SK-N-SH treated with all-trans-retinoic acid at 6 μM for 48 hours (cell line): ENCODE measurements at regions not wholly inside any gene's neighbourhood (a gene's known extent, or its start where the extent isn't known, plus 50 kb on each side); places are given as distances from the start of the nearest gene placed in this dataset.

Experiments used
- ATAC-seq: fragments of 200-7000 bp; cut with Tn5 transposase; 3 replicates; pipeline ENCODE4 v1.9.1; 2020; ENCODE audit warnings: mild to moderate bottlenecking, moderate library complexity
- ARNTL ChIP-seq: fragments of 450-650 bp; formaldehyde crosslinking; IDR thresholded peaks from 2 replicates; pipeline ENCODE4 v1.5.0; 2020; ENCODE audit warnings: low read depth, mild to moderate bottlenecking, moderate library complexity, borderline replicate concordance
- BACH2 ChIP-seq: fragments of 250-450 bp; sonication (Bioruptor Pico); IDR thresholded peaks from 2 replicates; pipeline ENCODE4 v1.9.0; 2021; ENCODE audit warnings: mild to moderate bottlenecking, borderline replicate concordance
- CSDC2 ChIP-seq: fragments of 250-450 bp; sonication (Bioruptor Pico); IDR thresholded peaks from 2 replicates; pipeline ENCODE4 v1.5.0; 2020; ENCODE audit warnings: mild to moderate bottlenecking, moderate library complexity
- ESRRG ChIP-seq: fragments of 250-450 bp; sonication (Bioruptor Pico); IDR thresholded peaks from 2 replicates; pipeline ENCODE4 v1.6.1; 2021; ENCODE audit warnings: mild to moderate bottlenecking
- GLIS3 ChIP-seq: fragments of 250-450 bp; sonication (Bioruptor Pico); IDR thresholded peaks from 2 replicates; pipeline ENCODE4 v1.5.0; 2020; ENCODE audit warnings: mild to moderate bottlenecking, moderate library complexity
- ISL1 ChIP-seq: fragments of 250-450 bp; sonication (Bioruptor Pico); IDR thresholded peaks from 2 replicates; pipeline ENCODE4 v2.1.2; 2022; ENCODE audit warnings: mild to moderate bottlenecking, moderate library complexity
- OSR1 ChIP-seq: fragments of 250-450 bp; sonication (Bioruptor Pico); IDR thresholded peaks from 2 replicates; pipeline ENCODE4 v1.8.0; 2022; ENCODE audit warnings: moderate library complexity, mild to moderate bottlenecking, inconsistent platforms
- PPARA ChIP-seq: fragments of 250-450 bp; sonication (Bioruptor Pico); IDR thresholded peaks from 2 replicates; pipeline ENCODE4 v1.5.0; 2020; ENCODE audit warnings: mild to moderate bottlenecking, borderline replicate concordance
- RARB ChIP-seq: fragments of 250-450 bp; sonication (Bioruptor Pico); IDR thresholded peaks from 2 replicates; pipeline ENCODE4 v1.8.0; 2021; ENCODE audit warnings: mild to moderate bottlenecking, moderate library complexity
- SNAI2 ChIP-seq: fragments of 250-450 bp; sonication (Bioruptor Pico); IDR thresholded peaks from 2 replicates; pipeline ENCODE4 v1.5.0; 2020; ENCODE audit warnings: mild to moderate bottlenecking, moderate library complexity
- TCF4 ChIP-seq: fragments of 250-450 bp; sonication (Bioruptor Pico); IDR thresholded peaks from 2 replicates; pipeline ENCODE4 v1.8.0; 2021; ENCODE audit warnings: mild to moderate bottlenecking, moderate library complexity, borderline replicate concordance
- TOX ChIP-seq: fragments of 250-450 bp; sonication (Bioruptor Pico); IDR thresholded peaks from 2 replicates; pipeline ENCODE4 v1.8.0; 2021; ENCODE audit warnings: mild to moderate bottlenecking, moderate library complexity, borderline replicate concordance
- ZC3H10 ChIP-seq: fragments of 250-450 bp; sonication (Bioruptor Pico); IDR thresholded peaks from 2 replicates; pipeline ENCODE4 v1.5.1; 2021; ENCODE audit warnings: mild to moderate bottlenecking, moderate library complexity
- ZFP3 ChIP-seq: fragments of 250-450 bp; sonication (Bioruptor Pico); IDR thresholded peaks from 2 replicates; pipeline ENCODE4 v1.5.0; 2020; ENCODE audit warnings: mild to moderate bottlenecking, moderate library complexity
- ZFP30 ChIP-seq: fragments of 450-650 bp; formaldehyde crosslinking; IDR thresholded peaks from 2 replicates; pipeline ENCODE4 v1.5.0; 2022; ENCODE audit warnings: mild to moderate bottlenecking, moderate library complexity
- ZNF565 ChIP-seq: fragments of 450-650 bp; formaldehyde crosslinking; conservative IDR thresholded peaks from 2 replicates; pipeline ENCODE4 v1.5.0; 2020; ENCODE audit warnings: low read depth, mild to moderate bottlenecking, moderate library complexity
- ZNF70 ChIP-seq: fragments of 450-650 bp; formaldehyde crosslinking; IDR thresholded peaks from 2 replicates; pipeline ENCODE4 v1.5.0; 2020; ENCODE audit warnings: mild to moderate bottlenecking, moderate library complexity
- ZNF8 ChIP-seq: fragments of 450-650 bp; formaldehyde crosslinking; IDR thresholded peaks from 2 replicates; pipeline ENCODE4 v1.5.0; 2020; ENCODE audit warnings: mild to moderate bottlenecking, moderate library complexity
- TF ChIP-seq, protein P1 (sequence below): fragments of 250-450 bp; sonication (Bioruptor Pico); IDR thresholded peaks from 2 replicates; pipeline ENCODE4 v1.8.0; 2020; ENCODE audit warnings: mild to moderate bottlenecking, moderate library complexity, borderline replicate concordance
- TF ChIP-seq, protein P2 (sequence below): fragments of 250-450 bp; sonication (Bioruptor Pico); IDR thresholded peaks from 2 replicates; pipeline ENCODE4 v1.5.1; 2020; ENCODE audit warnings: low read depth, mild to moderate bottlenecking, moderate library complexity
- TF ChIP-seq, protein P3 (sequence below): fragments of 250-450 bp; sonication (Bioruptor Pico); IDR thresholded peaks from 2 replicates; pipeline ENCODE4 v1.5.0; 2020; ENCODE audit warnings: mild to moderate bottlenecking, moderate library complexity
- TF ChIP-seq, protein P4 (sequence below): fragments of 250-450 bp; sonication (Bioruptor Pico); IDR thresholded peaks from 2 replicates; pipeline ENCODE4 v1.8.0; 2021; ENCODE audit warnings: low read depth, mild to moderate bottlenecking, moderate library complexity, borderline replicate concordance
- TF ChIP-seq, protein P5 (sequence below): fragments of 250-450 bp; sonication (Bioruptor Pico); IDR thresholded peaks from 2 replicates; pipeline ENCODE4 v1.5.1; 2021; ENCODE audit warnings: mild to moderate bottlenecking, moderate library complexity

DNA sequence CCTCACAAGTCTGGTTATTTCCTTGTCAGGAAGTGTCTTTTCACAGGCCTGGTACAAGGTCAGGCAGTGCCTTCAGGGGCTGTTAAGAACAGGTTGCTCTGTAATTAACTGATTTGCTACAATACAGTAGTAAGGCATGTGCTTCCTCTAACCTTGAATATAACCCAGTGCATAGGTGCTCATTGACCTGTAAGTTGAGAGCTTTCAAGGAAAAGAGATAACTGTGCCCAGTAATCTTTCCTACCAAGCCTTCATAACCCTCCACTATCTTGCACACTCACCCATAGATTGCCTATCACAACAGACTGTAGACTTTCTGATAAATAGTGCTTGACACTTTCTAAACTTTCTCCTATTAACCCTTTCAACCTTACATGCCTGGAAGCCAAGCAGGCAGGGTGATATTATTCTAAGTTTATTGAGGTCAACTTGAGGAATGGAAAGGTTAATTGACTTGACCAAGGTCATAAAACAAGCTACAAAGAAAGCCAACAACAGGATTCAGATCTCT is 148.1 kb downstream of the PPARGC1A start:
- no peak for ATAC-seq
- TF ChIP-seq ZFP30 (CRISPR knock-in tag), result no peak
- TF ChIP-seq, protein P1, sequence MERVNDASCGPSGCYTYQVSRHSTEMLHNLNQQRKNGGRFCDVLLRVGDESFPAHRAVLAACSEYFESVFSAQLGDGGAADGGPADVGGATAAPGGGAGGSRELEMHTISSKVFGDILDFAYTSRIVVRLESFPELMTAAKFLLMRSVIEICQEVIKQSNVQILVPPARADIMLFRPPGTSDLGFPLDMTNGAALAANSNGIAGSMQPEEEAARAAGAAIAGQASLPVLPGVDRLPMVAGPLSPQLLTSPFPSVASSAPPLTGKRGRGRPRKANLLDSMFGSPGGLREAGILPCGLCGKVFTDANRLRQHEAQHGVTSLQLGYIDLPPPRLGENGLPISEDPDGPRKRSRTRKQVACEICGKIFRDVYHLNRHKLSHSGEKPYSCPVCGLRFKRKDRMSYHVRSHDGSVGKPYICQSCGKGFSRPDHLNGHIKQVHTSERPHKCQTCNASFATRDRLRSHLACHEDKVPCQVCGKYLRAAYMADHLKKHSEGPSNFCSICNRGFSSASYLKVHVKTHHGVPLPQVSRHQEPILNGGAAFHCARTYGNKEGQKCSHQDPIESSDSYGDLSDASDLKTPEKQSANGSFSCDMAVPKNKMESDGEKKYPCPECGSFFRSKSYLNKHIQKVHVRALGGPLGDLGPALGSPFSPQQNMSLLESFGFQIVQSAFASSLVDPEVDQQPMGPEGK (CRISPR knock-in tag), result no peak
- TF ChIP-seq OSR1, result no peak
- no peak for TF ChIP-seq TCF4 (CRISPR knock-in tag)
- TF ChIP-seq, protein P2, sequence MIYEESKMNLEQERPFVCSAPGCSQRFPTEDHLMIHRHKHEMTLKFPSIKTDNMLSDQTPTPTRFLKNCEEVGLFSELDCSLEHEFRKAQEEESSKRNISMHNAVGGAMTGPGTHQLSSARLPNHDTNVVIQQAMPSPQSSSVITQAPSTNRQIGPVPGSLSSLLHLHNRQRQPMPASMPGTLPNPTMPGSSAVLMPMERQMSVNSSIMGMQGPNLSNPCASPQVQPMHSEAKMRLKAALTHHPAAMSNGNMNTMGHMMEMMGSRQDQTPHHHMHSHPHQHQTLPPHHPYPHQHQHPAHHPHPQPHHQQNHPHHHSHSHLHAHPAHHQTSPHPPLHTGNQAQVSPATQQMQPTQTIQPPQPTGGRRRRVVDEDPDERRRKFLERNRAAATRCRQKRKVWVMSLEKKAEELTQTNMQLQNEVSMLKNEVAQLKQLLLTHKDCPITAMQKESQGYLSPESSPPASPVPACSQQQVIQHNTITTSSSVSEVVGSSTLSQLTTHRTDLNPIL, result no peak
- no peak for TF ChIP-seq ZNF70 (CRISPR knock-in tag)
- TF ChIP-seq ARNTL (CRISPR knock-in tag), result no peak
- TF ChIP-seq ESRRG (CRISPR knock-in tag), result no peak
- no peak for TF ChIP-seq ZNF8
- no peak for TF ChIP-seq RARB
- TF ChIP-seq GLIS3, result no peak
- no peak for TF ChIP-seq ZC3H10 (CRISPR knock-in tag)
- TF ChIP-seq, protein P3, sequence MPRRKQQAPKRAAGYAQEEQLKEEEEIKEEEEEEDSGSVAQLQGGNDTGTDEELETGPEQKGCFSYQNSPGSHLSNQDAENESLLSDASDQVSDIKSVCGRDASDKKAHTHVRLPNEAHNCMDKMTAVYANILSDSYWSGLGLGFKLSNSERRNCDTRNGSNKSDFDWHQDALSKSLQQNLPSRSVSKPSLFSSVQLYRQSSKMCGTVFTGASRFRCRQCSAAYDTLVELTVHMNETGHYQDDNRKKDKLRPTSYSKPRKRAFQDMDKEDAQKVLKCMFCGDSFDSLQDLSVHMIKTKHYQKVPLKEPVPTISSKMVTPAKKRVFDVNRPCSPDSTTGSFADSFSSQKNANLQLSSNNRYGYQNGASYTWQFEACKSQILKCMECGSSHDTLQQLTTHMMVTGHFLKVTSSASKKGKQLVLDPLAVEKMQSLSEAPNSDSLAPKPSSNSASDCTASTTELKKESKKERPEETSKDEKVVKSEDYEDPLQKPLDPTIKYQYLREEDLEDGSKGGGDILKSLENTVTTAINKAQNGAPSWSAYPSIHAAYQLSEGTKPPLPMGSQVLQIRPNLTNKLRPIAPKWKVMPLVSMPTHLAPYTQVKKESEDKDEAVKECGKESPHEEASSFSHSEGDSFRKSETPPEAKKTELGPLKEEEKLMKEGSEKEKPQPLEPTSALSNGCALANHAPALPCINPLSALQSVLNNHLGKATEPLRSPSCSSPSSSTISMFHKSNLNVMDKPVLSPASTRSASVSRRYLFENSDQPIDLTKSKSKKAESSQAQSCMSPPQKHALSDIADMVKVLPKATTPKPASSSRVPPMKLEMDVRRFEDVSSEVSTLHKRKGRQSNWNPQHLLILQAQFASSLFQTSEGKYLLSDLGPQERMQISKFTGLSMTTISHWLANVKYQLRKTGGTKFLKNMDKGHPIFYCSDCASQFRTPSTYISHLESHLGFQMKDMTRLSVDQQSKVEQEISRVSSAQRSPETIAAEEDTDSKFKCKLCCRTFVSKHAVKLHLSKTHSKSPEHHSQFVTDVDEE, result no peak
- TF ChIP-seq, protein P4, sequence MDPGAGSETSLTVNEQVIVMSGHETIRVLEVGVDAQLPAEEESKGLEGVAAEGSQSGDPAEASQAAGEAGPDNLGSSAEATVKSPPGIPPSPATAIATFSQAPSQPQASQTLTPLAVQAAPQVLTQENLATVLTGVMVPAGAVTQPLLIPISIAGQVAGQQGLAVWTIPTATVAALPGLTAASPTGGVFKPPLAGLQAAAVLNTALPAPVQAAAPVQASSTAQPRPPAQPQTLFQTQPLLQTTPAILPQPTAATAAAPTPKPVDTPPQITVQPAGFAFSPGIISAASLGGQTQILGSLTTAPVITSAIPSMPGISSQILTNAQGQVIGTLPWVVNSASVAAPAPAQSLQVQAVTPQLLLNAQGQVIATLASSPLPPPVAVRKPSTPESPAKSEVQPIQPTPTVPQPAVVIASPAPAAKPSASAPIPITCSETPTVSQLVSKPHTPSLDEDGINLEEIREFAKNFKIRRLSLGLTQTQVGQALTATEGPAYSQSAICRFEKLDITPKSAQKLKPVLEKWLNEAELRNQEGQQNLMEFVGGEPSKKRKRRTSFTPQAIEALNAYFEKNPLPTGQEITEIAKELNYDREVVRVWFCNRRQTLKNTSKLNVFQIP (CRISPR knock-in tag), result no peak
- TF ChIP-seq PPARA (CRISPR knock-in tag), result no peak
- TF ChIP-seq ISL1 (CRISPR knock-in tag), result no peak
- no peak for TF ChIP-seq ZNF565 (CRISPR knock-in tag)
- no peak for TF ChIP-seq ZFP3 (CRISPR knock-in tag)
- TF ChIP-seq, protein P5, sequence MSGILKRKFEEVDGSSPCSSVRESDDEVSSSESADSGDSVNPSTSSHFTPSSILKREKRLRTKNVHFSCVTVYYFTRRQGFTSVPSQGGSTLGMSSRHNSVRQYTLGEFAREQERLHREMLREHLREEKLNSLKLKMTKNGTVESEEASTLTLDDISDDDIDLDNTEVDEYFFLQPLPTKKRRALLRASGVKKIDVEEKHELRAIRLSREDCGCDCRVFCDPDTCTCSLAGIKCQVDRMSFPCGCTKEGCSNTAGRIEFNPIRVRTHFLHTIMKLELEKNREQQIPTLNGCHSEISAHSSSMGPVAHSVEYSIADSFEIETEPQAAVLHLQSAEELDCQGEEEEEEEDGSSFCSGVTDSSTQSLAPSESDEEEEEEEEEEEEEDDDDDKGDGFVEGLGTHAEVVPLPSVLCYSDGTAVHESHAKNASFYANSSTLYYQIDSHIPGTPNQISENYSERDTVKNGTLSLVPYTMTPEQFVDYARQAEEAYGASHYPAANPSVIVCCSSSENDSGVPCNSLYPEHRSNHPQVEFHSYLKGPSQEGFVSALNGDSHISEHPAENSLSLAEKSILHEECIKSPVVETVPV (CRISPR knock-in tag), result no peak

DNA sequence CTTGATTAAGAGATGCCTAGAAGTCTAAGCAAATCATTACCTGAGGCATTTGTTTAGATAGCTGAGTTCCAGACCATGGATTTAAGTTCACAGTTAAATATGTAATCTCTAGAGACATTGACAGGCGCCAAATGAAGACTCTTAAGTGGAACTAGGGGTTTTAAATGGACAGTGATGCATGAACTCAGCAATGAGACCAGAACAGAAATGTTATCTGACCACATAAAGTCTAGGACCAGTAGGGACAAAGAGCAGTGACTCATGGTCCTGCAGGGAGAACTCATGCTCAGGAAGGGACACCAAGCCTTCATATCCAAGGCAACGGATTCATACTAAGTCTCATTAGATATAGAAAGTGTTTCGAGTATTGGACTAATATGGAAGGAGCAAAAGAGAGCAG is 152.3 kb downstream of the PPARGC1A start:
- TF ChIP-seq GLIS3 (no peak), ZFP3 (CRISPR knock-in tag) (no peak), TOX (CRISPR knock-in tag) (no peak), PPARA (CRISPR knock-in tag) (no peak), BACH2 (CRISPR knock-in tag) (no peak), CSDC2 (CRISPR knock-in tag) (no peak), ZNF565 (CRISPR knock-in tag) (no peak), SNAI2 (CRISPR knock-in tag) (no peak), ZFP30 (CRISPR knock-in tag) (no peak), ISL1 (CRISPR knock-in tag) (no peak), ZNF70 (CRISPR knock-in tag) (no peak), OSR1 (no peak)
- TF ChIP-seq, protein P2, result no peak
- TF ChIP-seq, protein P4 (CRISPR knock-in tag), result no peak
- TF ChIP-seq, protein P1 (CRISPR knock-in tag), result no peak
- no peak for ATAC-seq
